ENCODE measurements at regions not wholly inside any gene's neighbourhood (a gene's known extent, or its start where the extent isn't known, plus 50 kb on each side); places are given as distances from the start of the nearest gene placed in this dataset.

DNA sequence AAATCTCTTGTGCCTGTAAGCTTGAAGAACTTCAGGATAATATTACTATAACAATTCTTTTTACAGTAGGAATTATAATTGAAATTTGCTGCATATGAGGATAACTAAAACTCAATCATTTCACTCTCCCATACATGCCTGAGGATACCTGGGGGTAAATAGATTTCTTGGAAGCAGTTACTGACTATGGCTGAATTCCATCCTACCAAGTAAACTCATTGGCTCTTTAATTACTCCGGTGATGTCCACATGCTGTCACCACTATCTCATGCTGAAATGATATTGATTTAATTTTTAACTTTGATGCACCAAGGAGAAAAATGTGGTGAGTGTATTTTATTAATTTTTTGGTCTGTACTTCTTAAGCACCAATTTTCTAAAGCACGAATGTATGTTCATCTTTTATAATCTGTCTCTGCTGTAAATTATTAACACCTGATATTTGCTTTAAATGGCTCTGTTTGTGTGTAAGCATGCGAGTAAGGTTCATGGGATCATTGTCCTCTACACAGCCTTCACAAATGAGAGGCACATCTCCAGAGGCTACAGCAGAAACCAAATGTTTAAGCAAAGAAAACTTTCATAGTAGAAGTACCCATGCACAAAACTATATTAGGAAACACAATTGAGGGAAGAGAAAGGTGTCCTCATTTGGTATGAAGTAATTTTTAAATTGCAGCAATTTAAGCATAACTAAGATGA, 164.2 kb upstream of the POU3F2 start:
- intact Hi-C loops (cut with DNase I) = no loop called here
- DNase-seq (no peak), ATAC-seq (no peak)

DNA sequence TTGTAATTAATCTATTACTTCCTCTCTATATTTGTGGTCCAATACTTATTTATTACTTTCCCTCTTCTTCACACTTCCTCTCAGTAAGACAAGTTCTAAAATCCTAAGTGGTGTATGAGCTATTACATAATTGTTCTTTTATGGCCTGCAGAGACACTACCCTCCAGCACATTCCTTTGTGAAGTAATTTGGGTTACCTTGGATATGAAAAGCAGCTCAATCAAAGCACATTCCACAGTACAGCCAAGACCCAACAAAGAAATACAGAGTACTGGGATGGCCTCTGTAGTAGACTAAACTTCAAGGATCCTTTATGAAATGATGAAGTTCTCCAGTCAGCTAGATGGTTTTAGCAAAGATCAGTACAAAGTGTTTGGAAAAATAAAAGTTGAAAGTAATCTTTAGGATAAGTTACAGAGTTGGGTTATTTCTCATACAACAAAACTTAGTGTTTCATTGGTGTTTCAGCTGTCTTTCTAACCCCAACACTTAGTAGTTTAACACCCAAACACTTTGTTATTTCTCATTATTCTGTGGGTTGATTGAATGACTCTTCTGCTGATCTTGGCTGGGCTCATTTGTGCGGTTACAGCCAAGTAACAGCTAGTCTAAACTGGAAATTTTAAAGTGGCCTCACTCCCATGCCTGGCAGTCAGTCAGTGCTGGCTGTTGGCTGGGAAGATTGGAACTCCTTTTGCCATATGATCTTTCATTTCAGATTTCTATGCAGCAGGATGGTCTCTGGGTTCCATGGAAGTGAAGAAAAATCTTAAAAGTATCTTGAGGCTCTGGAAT, 161.5 kb upstream of the POU3F2 start:
- intact Hi-C loops (cut with DNase I) = no loop called here
- DNase-seq (no peak), ATAC-seq (no peak)

DNA sequence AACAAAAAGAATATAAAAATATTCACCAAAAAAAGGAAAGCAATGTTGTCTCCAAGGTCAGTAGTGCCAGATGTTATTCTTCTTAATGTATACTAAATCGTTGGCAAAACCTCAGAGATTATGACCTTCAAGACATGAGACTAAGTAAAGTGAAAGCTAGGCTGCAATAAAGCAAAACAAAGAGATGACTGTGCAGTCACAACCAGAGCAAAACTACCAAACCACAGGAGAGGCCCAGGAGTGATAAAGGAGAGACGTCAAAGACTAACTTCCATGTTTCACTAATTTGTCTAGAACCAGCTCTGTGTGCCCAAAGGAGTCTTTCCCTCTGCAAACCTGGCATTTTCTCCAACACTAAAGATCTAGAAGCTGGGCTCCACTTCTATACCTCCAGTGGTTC, 155.9 kb upstream of the POU3F2 start:
- ATAC-seq = no peak
- intact Hi-C loops (cut with DNase I) = no loop called here
- DNase-seq = no peak

DNA sequence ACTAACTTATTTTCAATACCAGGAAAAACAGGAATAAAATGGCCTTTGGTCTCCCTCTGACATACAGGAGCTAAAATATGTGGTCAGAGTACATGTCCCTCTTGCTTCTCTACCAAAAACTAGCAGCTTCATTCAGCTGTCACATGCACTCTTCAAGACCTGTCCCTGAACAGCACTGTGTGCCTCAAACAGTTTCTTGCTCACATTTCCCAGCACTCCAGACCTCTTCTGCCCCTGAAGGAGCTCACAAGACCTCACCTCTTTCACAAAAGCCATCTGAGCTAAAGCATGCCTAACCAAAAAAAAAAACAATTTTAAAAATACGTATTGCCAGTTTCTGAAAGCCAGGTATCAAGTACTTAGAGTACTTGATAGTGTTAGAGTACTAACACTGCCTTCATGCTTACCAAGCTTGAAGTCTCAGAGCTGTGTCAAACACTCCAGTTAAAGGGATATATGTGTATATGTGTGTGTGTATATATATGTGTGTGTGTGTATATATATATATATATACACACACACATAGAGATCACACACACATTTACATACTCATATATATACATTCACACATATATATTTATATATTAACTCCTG, 148.3 kb upstream of the POU3F2 start:
- no peak for ATAC-seq
- intact Hi-C loops (cut with DNase I) = no loop called here
- no peak for DNase-seq

DNA sequence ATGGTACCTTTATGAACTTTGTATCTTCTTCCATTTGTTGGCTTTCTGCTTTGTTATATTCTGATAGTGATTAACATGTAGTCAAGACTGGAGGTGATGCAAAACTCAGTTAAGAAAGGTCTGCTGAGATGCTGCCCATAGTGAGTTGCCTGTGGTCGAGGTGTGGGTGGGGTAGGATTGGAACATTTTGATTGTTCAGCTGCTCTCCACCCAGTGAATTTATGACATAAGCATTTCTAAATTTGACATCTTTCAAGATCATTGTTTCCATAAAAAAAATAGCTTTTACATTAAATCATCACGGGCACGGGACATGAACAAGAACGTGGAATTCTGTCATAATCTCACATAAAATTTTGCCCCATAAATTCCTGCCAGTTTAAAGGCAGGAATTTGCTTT, 146.6 kb upstream of the POU3F2 start:
- intact Hi-C loops (cut with DNase I) = no loop called here
- DNase-seq (no peak), ATAC-seq (no peak)

DNA sequence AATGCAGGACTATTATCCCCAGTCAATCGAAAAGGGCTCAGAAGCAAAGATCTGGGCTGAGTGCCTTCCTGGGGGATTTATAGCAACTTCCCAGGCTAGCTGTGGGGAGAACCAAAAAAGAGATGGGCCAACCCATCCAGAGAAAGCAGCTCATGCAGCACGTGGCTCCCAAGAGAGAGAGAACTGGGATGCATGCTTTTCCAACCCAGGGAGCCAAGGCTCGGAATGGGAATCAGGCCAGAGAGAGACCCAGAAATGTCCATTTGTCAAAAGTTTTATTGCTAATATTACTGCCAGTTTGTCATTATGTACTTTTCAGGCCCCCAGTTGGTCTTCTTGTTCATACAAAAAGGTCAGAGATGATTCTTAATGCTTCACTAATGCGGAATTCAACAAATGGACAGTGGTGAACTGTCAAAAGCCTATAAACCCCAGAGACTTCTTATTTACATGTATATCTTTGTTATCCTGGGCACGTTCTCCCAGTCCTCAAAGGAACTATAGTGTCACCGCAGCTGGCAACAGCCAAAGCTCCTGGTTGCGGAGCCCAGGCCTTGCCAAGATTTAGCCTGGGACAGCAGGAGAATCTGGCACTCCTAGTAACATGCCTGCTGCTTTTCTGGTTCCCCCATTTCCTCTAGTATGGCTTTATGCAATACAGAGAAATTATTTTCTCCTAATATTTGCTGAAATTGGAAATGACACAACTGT, 139.1 kb upstream of the POU3F2 start:
- no peak for ATAC-seq
- DNase-seq = no peak
- intact Hi-C loops (cut with DNase I) = no loop called here

DNA sequence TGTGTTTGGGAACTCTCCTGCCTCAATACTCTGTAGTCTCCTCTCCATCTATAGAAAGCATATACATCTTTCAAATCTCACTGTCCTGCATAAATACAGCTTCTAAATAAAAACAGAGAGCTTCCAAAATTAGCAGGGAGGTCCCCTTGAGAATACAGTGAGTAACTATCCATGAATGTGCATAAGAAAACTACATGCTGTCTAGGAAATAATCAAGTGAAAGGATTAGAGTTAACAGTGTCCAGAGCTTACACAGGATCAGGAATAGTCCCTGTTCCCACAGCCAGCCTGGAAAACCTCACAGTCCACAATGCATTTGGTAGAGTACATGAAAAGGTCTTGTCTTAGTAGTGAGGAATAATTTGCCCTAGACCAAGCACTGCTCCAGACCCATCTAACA, 123.0 kb upstream of the POU3F2 start:
- intact Hi-C loops (cut with DNase I) = no loop called here
- DNase-seq = no peak
- ATAC-seq = no peak

DNA sequence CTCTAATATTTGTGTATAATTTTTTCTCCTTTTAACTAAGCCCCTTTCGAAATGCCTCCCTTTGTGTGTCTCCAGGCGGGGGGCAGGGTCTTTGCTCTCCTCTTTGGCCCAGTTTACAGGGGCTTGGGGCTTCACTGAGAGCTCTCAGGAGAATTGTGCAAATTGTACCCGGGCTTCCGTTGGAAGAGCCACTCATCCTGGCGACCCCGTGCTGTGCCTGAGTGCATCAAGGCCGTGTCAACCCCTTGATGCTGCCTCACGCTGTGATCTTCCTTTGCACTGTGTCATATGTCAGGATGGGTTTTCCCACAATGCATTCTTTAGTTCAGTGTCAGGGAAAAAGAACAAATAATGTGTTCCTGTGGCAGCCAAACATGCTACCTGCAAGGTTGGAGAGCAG, 118.0 kb upstream of the POU3F2 start:
- intact Hi-C loops (cut with DNase I) = no loop called here
- DNase-seq (no peak), ATAC-seq (no peak)

DNA sequence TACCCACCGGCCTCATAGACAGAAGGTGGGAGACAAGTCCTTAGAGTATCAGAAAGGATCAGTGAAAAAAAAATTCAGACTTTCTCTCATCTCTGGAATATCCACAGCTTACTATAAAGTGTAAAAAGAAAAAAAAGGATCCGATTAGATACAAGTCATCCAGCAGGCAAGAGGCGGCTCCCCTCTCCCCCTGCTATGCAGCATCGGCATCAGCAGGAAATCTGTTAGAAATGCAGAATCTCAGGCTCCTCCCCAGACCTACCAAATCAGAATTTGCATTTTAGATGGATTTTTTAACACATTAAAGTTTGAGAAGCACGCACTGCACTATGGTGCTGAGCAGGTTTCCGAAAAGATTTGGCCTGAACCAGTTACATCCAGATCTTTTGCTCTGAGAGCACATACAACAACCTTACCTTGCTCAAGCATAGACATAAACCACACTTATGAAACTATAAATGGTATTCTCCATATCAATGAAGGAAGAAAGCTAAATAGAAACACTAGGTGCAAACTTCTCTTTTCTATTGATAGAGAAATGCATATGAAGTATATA, 117.0 kb upstream of the POU3F2 start:
- no peak for ATAC-seq
- DNase-seq = no peak
- intact Hi-C loops (cut with DNase I) = no loop called here

DNA sequence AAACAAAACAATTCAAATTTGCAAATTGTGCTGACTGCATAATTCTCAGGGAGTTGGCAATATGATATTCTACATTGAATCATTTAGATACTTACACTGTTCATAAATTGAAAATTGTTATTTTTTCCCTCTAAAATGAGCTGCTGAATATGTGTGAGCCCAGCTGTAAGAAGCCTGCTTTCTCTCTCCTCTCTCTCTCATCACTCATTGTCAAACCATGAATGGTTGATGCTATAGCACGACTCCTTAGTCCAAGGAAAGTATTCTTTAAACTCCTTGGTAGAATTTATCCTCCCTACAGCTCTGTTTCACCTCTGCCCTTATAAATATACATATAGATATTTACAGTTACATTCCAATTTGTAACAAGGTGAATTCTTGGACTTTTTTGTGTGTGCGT, 116.4 kb upstream of the POU3F2 start:
- DNase-seq (no peak), ATAC-seq (no peak)
- intact Hi-C loops (cut with DNase I) = no loop called here

DNA sequence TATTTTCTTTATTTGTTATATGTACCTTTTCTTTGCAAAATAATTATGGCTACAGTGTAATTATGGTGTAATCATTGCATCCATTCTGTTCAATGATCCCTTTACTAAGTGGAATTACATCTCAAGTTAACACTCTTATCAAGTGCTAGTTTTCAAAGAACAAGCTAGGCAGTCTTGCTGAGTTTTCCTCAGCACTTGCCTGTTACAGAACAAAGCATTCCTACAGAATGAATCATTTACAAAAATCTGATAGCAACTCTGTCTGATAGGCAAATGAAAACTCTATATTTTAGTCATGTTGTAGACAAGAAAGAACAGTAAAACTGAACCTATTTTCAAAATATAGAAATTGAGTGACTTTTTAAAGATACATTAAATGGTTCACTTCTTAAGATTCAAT, 109.8 kb upstream of the POU3F2 start:
- intact Hi-C loops (cut with DNase I) = no loop called here
- ATAC-seq (no peak), DNase-seq (no peak)

DNA sequence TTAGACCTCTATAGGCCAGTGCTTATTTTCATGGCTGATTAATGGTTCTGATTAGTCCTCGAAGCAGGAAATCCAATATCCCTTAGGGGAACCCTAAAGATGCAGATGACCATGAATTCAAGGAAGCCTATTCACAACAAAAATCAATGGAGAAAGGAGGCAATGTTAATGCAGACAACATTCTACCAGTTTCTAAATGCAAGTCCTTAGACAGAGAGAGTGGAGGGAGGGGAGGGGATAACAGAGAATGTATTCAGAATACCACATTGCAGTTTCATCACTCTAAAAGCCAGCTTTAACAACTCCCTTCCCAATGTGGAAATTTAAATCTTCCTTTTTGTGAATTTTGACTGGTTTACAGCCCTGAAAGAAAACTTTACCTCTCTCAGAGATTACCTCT, 87.1 kb upstream of the POU3F2 start:
- DNase-seq (no peak), ATAC-seq (no peak)
- intact Hi-C loops (cut with DNase I) = no loop called here

DNA sequence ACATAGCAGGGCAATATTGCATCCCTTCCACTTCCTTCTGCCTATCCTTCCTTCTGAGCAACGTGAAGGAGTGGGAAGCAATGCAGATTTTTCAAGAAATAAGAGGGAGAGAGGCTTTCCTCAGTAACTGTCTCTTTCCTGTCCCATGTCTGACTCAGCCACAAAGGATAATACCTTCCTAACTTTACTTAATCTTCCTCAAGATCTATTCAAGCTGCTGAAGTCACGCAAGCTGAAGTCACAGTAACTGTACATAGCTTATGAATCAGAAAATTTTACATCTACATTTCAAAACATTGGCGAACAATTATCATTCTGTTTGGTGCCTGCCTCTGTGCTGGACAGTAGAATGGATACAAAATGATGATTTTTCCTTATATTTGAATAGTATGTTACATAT, 86.4 kb upstream of the POU3F2 start:
- DNase-seq (no peak), ATAC-seq (no peak)
- intact Hi-C loops (cut with DNase I) = no loop called here

DNA sequence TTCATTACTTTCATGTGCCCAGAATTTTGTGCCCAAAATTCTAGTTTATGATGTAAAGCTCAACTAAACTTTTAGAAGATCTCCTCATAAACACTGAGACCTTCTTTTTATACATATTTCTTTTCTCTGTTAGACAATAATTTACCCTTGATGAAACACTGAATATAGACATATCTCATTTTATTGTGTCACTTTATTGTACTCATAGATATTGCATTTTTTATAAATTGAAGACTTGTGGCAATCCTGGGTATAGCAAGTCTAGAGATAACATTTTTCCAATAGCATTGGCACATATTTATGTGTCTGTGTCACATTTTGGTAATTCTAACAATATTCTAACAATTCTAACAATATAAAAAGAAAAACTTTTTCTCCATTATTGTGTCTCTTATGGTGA, 74.9 kb upstream of the POU3F2 start:
- no peak for DNase-seq

DNA sequence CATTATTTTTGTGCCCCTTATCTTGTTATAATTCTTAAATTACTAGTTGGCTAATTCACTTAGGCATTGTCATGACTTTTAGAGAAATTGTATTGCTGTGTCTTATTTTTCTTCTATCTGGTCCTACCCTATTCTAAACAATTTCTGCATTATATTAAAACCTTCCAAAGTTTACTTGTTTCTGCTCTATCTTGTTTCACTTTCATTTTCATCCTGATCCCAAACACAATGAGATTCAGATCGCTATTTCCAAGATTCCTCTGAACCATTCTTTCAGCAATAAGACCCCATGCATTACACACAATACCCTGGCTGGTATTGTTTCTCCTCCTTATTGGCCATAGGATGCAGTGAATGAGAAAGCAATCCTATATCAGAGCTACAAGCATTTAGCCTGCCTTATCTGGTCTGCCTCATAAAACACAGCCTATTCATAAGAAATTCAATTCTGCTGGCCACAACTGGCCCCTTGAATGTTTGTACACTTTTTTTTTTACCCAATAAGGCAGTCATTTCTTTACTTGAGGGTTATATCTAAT, 69.9 kb upstream of the POU3F2 start:
- ATAC-seq (no peak), DNase-seq (no peak)
- intact Hi-C loops (cut with DNase I) = no loop called here

More for the DNA sequence above, 74.9 kb upstream of the POU3F2 start:
- intact Hi-C loops (cut with DNase I) = no loop called here
- ATAC-seq = no peak

DNA sequence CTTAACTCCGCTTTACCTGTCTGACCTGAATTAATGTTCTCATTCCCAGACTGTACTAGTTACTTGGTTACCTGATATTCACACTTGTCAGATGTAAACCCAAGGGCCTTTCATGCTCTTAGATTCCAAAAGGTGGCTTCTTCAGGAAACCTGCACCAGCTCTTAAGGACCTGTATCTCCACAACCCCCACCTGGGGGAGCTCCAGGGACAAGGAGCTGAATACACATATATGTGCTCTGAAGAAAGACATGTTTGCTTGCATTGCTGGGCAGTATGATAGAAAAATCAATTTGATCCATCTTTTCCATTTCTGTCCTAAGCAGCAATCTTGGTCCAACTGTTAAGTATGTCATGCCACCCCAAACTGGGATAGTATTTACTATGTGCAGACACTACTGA, 64.8 kb upstream of the POU3F2 start:
- intact Hi-C loops (cut with DNase I) = loop anchor here in 1 of 2 donors (1.0 kb wide), 1 partner anchor 21 kb away; no protein-coding TSS in a partner anchor
- no peak for ATAC-seq
- DNase-seq = no peak

DNA sequence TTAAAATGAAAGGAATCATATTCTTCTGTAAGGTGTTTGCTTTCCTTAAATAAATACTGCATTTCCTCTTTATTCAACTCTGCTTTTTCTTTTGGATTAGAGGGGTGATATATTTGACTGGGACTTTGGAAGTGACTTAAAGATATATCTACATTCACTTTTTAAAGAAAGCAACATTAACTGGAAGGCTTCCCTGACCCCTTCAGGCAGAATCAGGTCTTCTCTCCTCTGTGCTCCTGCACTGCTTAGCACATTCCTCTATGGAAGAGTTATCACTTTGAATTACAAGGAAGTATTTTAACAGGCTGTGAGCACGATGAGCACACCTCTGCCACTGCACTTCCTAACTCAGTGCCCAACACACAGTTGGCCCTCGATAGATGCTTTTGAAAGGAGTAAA, 59.2 kb upstream of the POU3F2 start:
- DNase-seq (no peak), ATAC-seq (no peak)
- intact Hi-C loops (cut with DNase I) = no loop called here

DNA sequence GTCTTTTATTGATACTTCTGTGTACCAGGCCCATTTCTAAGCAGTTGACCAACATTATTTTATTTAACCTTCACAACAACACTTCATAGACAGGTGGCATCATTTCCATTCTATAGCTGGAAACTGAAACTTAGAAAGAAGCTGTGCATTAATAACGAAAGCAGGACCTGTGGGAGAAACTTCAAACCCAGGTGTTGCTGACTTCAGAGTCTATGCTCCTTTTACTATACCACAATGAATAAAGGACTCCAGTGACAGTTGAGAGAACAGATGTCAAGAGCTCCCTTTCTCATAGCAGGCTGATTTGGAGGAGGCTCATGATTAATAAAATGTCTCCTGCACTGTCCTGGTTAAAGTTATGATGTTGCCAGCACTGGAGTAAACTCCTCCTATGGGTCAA, 56.6 kb upstream of the POU3F2 start:
- DNase-seq = no peak
- intact Hi-C loops (cut with DNase I) = no loop called here
- ATAC-seq = no peak

DNA sequence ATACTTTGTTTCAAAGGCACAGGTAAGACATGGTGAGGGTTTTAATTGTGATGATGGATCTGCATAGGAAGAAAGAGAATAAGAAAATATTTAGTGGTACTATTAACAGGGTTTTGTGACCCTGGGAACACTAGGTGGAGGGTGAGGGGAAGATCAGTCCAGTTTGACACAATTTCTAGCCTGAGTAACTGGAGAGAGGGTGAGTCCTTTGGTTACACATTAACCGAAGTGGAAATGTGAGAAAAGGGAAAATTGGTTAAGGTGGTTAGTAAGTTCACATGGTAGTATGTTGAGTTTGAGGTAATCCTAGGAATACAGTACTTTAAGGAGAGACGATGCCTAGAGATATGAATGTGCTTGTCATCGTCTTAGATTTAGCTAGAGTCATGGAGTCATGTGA, 54.8 kb upstream of the POU3F2 start:
- intact Hi-C loops (cut with DNase I) = no loop called here
- ATAC-seq (no peak), DNase-seq (no peak)

DNA sequence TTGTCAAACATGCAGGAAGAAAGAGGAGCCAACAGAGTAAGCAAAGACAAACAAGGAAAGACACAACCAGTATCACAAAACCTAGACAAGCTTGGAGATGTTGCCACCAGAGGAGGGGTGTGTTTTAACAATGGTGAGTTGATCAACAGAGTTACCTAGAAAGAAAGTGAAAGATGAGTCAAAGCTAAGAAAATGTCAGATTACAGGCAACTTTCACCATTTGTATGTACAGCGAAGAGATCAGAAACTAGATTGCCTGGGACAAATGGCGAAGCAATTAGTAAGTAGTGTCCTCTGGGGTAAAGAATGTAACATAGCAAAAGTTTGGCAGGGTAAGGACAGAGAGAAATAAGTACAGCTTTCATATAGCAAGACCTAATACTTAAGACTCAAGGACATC, 51.6 kb upstream of the POU3F2 start:
- ATAC-seq (no peak), DNase-seq (no peak)
- intact Hi-C loops (cut with DNase I) = no loop called here

All from left cardiac atrium (tissue), 4 donors.